Neural cell (in vitro differentiated cells): ENCODE measurements at regions not wholly inside any gene's neighbourhood (a gene's known extent, or its start where the extent isn't known, plus 50 kb on each side); places are given as distances from the start of the nearest gene placed in this dataset.

Experiments used
- H2AFZ ChIP-seq: fragments of 200-600, 300-800 bp; sonication (generic), shearing (Covaris generic); 2 replicates; pipeline ENCODE4 v1.6.0; 2014; ENCODE audit warnings: low read depth, mild to moderate bottlenecking, antibody characterized with exemption, low read length, moderate library complexity
- H3F3A ChIP-seq: fragments of 200-600 bp; shearing (Covaris generic); 2 replicates; pipeline ENCODE4 v1.6.1; 2016; ENCODE audit warnings: mild to moderate bottlenecking, moderate library complexity, mixed read lengths, antibody characterized with exemption, low read length; ENCODE audit not compliant: insufficient read depth, poor library complexity, severe bottlenecking
- H3K27ac ChIP-seq: fragments of 200-600, 300-800 bp; sonication (generic), shearing (Covaris generic); 2 replicates; pipeline ENCODE4 v1.5.1; 2014; ENCODE audit warnings: mild to moderate bottlenecking, low read length, moderate library complexity
- H3K27me3 ChIP-seq: fragments of 300-800, 200-600 bp; sonication (generic), shearing (Covaris generic); 2 replicates; pipeline ENCODE4 v1.6.0; 2014; ENCODE audit warnings: mild to moderate bottlenecking, low read depth, low read length, moderate library complexity; ENCODE audit not compliant: insufficient read depth
- H3K36me3 ChIP-seq: fragments of 300-800, 200-600 bp; sonication (generic), shearing (Covaris generic); 2 replicates; pipeline ENCODE4 v1.5.1; 2014; ENCODE audit warnings: mild to moderate bottlenecking, antibody characterized with exemption, low read length, moderate library complexity; ENCODE audit not compliant: insufficient read depth
- H3K4me2 ChIP-seq: fragments of 300-800, 200-600 bp; sonication (generic), shearing (Covaris generic); 2 replicates; pipeline ENCODE4 v1.6.0; 2014; ENCODE audit warnings: mild to moderate bottlenecking, low read length
- H3K4me3 ChIP-seq: fragments of 300-800, 200-600 bp; sonication (generic), shearing (Covaris generic); 2 replicates; pipeline ENCODE4 v1.5.1; 2014; ENCODE audit warnings: mild to moderate bottlenecking, low read length, moderate library complexity
- H3K79me2 ChIP-seq: fragments of 200-600 bp; shearing (Covaris generic); replicated peaks from 2 replicates; pipeline ENCODE4 v1.6.0; 2014; ENCODE audit warnings: mild to moderate bottlenecking, low read length, moderate library complexity; ENCODE audit not compliant: insufficient read depth
- H3K9ac ChIP-seq: fragments of 300-800, 200-600 bp; sonication (generic), shearing (Covaris generic); 2 replicates; pipeline ENCODE4 v1.6.1; 2016; ENCODE audit warnings: mild to moderate bottlenecking, low read length, mixed read lengths
- H3K9me2 ChIP-seq: fragments of 200-600 bp; shearing (Covaris generic); 2 replicates; pipeline ENCODE4 v1.6.1; 2016; ENCODE audit warnings: mild to moderate bottlenecking, low read length, mixed read lengths; ENCODE audit not compliant: insufficient read depth
- H3K9me3 ChIP-seq: fragments of 200-600, 300-800 bp; sonication (generic), shearing (Covaris generic); 2 replicates; pipeline ENCODE4 v1.6.1; 2016; ENCODE audit warnings: mild to moderate bottlenecking, mixed run types, low read length, moderate library complexity, mixed read lengths
- H4K20me1 ChIP-seq: fragments of 200-600 bp; shearing (Covaris generic); 2 replicates; pipeline ENCODE4 v1.6.1; 2016; ENCODE audit warnings: mild to moderate bottlenecking, mixed run types; ENCODE audit not compliant: insufficient read depth
- EZH2 ChIP-seq: fragments of 200-600, 300-800 bp; shearing (Covaris generic), sonication (generic); IDR thresholded peaks from 2 replicates; pipeline ENCODE4 v1.6.1; 2014; ENCODE audit warnings: antibody characterized with exemption, low read length, borderline replicate concordance, mild to moderate bottlenecking; ENCODE audit not compliant: insufficient read depth, poor library complexity, severe bottlenecking
- MXI1 ChIP-seq: fragments of 450-650 bp; conservative IDR thresholded peaks from 2 replicates; pipeline ENCODE4 v1.6.1; 2014; ENCODE audit warnings: antibody characterized with exemption, mild to moderate bottlenecking; ENCODE audit not compliant: poor library complexity, severe bottlenecking
- POLR2AphosphoS5 ChIP-seq: IDR thresholded peaks from 2 replicates; pipeline ENCODE4 v1.6.1; 2012
- RAD21 ChIP-seq: fragments of 450-650 bp; conservative IDR thresholded peaks from 2 replicates; pipeline ENCODE4 v1.6.1; 2014; ENCODE audit warnings: antibody characterized with exemption, mild to moderate bottlenecking, moderate library complexity
- SMC3 ChIP-seq: fragments of 450-650 bp; conservative IDR thresholded peaks from 2 replicates; pipeline ENCODE4 v1.6.1; 2014; ENCODE audit warnings: antibody characterized with exemption, mild to moderate bottlenecking, moderate library complexity; ENCODE audit not compliant: poor library complexity
- TAF1 ChIP-seq: IDR thresholded peaks from 2 replicates; pipeline ENCODE4 v1.6.1; 2012; ENCODE audit warnings: low read depth
- TF ChIP-seq, protein P1 (sequence below): fragments of 450-650 bp; IDR thresholded peaks from 2 replicates; pipeline ENCODE4 v1.5.1; 2014; ENCODE audit warnings: antibody characterized with exemption, mild to moderate bottlenecking, moderate library complexity; ENCODE audit not compliant: poor library complexity, severe bottlenecking
- TF ChIP-seq, protein P2 (sequence below): IDR thresholded peaks from 2 replicates; pipeline ENCODE4 v1.6.1; 2012; ENCODE audit warnings: borderline replicate concordance

DNA sequence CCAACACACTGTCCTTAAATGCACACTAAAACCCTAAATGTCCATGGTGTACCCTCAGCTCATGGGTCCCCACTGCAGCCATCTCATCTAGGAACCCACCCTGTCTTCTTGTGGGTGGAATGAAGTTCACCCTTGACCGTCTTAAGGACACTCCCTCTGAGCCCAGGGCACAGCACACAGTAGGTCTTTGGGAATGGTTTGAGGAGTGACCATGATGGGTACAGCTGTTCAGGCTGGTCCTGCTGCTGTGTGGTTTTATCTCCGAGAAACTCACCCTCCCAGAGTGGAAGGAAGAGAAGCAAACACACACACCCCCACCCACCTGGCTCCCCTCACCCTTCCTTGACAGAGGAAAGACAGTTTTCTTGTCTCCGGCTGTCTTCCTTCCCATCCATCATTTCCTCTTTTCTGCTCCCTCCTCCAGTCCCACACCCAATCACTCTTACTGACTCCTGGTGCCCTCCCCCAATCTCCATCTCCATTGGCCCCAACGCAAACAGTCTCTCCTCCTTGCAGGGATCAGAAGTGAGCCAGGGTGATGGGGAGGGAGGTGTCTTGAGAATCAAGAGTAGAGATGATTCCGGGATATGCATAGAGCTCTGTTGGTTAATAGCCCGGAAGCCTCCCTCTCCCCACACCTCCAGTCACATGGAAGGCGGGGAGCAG is 105.9 kb upstream of the LHX5 start:
- TF ChIP-seq, protein P1, sequence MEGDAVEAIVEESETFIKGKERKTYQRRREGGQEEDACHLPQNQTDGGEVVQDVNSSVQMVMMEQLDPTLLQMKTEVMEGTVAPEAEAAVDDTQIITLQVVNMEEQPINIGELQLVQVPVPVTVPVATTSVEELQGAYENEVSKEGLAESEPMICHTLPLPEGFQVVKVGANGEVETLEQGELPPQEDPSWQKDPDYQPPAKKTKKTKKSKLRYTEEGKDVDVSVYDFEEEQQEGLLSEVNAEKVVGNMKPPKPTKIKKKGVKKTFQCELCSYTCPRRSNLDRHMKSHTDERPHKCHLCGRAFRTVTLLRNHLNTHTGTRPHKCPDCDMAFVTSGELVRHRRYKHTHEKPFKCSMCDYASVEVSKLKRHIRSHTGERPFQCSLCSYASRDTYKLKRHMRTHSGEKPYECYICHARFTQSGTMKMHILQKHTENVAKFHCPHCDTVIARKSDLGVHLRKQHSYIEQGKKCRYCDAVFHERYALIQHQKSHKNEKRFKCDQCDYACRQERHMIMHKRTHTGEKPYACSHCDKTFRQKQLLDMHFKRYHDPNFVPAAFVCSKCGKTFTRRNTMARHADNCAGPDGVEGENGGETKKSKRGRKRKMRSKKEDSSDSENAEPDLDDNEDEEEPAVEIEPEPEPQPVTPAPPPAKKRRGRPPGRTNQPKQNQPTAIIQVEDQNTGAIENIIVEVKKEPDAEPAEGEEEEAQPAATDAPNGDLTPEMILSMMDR: no peak
- no peak for TF ChIP-seq TAF1
- no peak for TF ChIP-seq POLR2AphosphoS5
- no peak for TF ChIP-seq RAD21
- Histone ChIP-seq H3K9me3 (peaks cover 11% of the 10 kb centered on the region), H3K27ac (no peak overlapping the region), H3K9ac (no peak overlapping the region), H3K79me2 (no peaks in the 10 kb centered on the region), H3K4me3 (no peak overlapping the region), H3F3A (no peaks in the 10 kb centered on the region), H4K20me1 (no peaks in the 10 kb centered on the region), H2AFZ (no peak overlapping the region), H3K9me2 (no peaks in the 10 kb centered on the region), H3K36me3 (no peaks in the 10 kb centered on the region), H3K4me2 (no peak overlapping the region), H3K27me3 (no peaks in the 10 kb centered on the region)

DNA sequence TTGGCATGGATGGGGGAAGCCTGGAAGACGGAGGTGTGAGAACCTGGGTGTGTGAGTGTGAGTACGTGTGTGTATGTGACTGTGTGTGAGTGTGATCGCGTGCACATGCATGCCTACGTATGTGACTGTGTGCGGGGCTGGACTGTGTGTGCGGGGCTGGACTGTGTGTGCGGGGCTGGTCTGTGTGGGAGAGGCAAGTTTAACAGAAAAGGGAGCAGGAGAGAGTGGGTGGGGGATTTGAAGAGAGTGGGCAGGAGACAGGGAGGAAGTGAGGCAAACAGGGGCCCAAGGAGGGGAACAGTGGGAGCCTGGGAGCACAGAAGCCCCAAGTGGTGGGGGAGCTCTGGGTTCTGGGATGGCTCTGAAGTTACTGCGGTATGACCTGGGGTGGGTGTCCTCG is 103.7 kb upstream of the LHX5 start:
- TF ChIP-seq TAF1 (no peak), SMC3 (no peak)
- TF ChIP-seq, protein P1: no peak
- TF ChIP-seq, protein P2, sequence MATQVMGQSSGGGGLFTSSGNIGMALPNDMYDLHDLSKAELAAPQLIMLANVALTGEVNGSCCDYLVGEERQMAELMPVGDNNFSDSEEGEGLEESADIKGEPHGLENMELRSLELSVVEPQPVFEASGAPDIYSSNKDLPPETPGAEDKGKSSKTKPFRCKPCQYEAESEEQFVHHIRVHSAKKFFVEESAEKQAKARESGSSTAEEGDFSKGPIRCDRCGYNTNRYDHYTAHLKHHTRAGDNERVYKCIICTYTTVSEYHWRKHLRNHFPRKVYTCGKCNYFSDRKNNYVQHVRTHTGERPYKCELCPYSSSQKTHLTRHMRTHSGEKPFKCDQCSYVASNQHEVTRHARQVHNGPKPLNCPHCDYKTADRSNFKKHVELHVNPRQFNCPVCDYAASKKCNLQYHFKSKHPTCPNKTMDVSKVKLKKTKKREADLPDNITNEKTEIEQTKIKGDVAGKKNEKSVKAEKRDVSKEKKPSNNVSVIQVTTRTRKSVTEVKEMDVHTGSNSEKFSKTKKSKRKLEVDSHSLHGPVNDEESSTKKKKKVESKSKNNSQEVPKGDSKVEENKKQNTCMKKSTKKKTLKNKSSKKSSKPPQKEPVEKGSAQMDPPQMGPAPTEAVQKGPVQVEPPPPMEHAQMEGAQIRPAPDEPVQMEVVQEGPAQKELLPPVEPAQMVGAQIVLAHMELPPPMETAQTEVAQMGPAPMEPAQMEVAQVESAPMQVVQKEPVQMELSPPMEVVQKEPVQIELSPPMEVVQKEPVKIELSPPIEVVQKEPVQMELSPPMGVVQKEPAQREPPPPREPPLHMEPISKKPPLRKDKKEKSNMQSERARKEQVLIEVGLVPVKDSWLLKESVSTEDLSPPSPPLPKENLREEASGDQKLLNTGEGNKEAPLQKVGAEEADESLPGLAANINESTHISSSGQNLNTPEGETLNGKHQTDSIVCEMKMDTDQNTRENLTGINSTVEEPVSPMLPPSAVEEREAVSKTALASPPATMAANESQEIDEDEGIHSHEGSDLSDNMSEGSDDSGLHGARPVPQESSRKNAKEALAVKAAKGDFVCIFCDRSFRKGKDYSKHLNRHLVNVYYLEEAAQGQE: no peak

DNA sequence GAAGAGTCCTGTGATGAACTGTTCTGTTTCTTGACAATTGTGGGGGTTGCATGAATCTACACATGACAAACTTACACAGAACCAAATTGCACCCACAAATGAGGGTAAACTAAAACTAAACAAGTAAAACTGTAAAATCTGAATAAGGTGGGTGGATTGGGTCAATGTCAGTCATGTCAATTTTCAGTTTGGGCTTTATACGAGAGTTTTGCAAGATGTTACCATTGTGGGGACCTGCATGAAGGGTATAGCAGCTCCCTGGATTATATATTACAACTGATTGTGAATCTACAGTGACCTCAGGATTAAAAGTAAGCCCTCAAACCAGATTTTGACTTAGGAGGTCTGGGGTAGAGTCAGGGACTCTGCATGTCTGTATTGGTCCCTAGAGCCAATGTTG is 101.5 kb upstream of the LHX5 start:
- no peaks in the 10 kb centered on the region for H4K20me1 ChIP-seq
- H3K27me3 ChIP-seq: no peaks in the 10 kb centered on the region
- H3K4me3 ChIP-seq: no peak overlapping the region
- no peak overlapping the region for H3K27ac ChIP-seq
- no peaks in the 10 kb centered on the region for H3K79me2 ChIP-seq
- H3F3A ChIP-seq: no peaks in the 10 kb centered on the region
- no peaks in the 10 kb centered on the region for H3K36me3 ChIP-seq
- no peaks in the 10 kb centered on the region for H3K9me3 ChIP-seq
- no peaks in the 10 kb centered on the region for H3K9me2 ChIP-seq
- no peak overlapping the region for H3K9ac ChIP-seq
- H3K4me2 ChIP-seq: no peak overlapping the region
- H2AFZ ChIP-seq: no peak overlapping the region
- TF ChIP-seq, protein P2: no peak
- TF ChIP-seq, protein P1: no peak
- no peak for TF ChIP-seq MXI1
- TF ChIP-seq EZH2: no peak
- TF ChIP-seq POLR2AphosphoS5: no peak
- TF ChIP-seq TAF1: no peak

More for the DNA sequence above, 103.7 kb upstream of the LHX5 start:
- H3K36me3 ChIP-seq: no peaks in the 10 kb centered on the region
- no peak overlapping the region for H2AFZ ChIP-seq
- H4K20me1 ChIP-seq: no peaks in the 10 kb centered on the region
- no peaks in the 10 kb centered on the region for H3K9me2 ChIP-seq
- H3K9ac ChIP-seq: no peak overlapping the region
- H3K4me2 ChIP-seq: no peak overlapping the region
- H3K27ac ChIP-seq: no peak overlapping the region
- H3K4me3 ChIP-seq: no peak overlapping the region
- no peaks in the 10 kb centered on the region for H3K27me3 ChIP-seq
- no peaks in the 10 kb centered on the region for H3F3A ChIP-seq
- H3K9me3 ChIP-seq: peaks cover under 1% of the 10 kb centered on the region
- no peaks in the 10 kb centered on the region for H3K79me2 ChIP-seq
